GM13977 (cell line): ENCODE measurements at regions not wholly inside any gene's neighbourhood (a gene's known extent, or its start where the extent isn't known, plus 50 kb on each side); places are given as distances from the start of the nearest gene placed in this dataset.

Source experiments
- DNase-seq: peaks from one replicate; pipeline ENCODE4 v3.0.0; 2012; ENCODE audit warnings: low spot score
- CTCF ChIP-seq: IDR thresholded peaks from 2 replicates; pipeline ENCODE4 v1.5.1; 2012; ENCODE audit warnings: mild to moderate bottlenecking, control low read depth; ENCODE audit not compliant: insufficient read depth; ENCODE audit errors: extremely low read depth, missing control alignments
- in situ Hi-C: fragments of 300-500 bp; cut with MboI; formaldehyde crosslinking; loops from one replicate; pipeline ENCODE4 v1.12.0; 2022; ENCODE audit warnings: low sequenced_read_pairs, low pct_unique_long_range_greater_than_20kb, mixed read lengths, inconsistent platforms; ENCODE audit not compliant: unreplicated experiment

GRCh38 chr5:135117590-135117989, 83.6 kb upstream of the PITX1 start:
- in situ Hi-C loops: no loop called here
- no peak for DNase-seq
- no peak for TF ChIP-seq CTCF

DNA sequence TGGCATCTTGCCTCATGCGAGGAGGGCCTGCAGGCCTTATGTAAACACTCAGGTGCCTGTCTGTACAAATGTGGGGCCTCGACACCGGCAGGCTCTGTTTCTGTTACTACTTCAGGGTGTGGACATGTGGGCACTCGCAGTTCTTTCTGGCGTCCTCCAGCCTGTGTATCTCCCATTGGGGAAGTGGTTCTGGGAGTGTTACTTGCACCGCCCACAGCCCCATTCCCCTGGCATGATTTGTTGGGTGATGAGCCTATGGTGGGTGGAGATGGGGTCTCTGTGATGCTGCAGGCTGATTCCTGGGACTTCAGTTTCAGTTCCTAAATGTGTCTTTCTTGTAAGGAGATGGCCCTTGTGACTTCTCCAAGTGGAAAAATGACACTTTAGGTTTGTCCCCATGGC, 82.1 kb upstream of the PITX1 start:
- TF ChIP-seq CTCF: no peak
- no peak for DNase-seq
- in situ Hi-C loops: no loop called here

- in situ Hi-C loops: no loop called here
- no peak for DNase-seq
- TF ChIP-seq CTCF: no peak
Measured at GRCh38 chr5:135115591-135115990, 81.6 kb upstream of the PITX1 start.

DNA sequence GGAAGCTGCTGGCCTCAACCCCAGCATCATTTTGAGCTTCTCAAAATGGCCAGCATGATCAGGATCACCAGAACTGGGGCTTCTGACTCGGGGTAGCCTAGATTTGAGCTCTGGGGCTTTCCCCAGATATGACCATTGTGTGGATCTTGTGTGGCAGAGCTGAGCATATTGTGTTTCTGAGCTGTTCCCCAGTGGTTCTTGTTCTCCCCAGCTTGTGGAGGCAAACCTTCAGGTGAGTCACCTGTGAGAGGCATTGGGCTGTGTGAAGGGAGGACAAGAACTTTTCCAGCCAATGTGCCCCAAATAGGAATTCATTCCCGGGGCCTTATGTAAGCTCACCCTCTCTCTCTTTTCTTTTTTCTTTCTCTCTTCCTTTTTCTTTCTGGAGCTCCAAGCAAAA, 80.7 kb upstream of the PITX1 start:
- no peak for DNase-seq
- TF ChIP-seq CTCF: no peak
- in situ Hi-C loops: no loop called here

DNA sequence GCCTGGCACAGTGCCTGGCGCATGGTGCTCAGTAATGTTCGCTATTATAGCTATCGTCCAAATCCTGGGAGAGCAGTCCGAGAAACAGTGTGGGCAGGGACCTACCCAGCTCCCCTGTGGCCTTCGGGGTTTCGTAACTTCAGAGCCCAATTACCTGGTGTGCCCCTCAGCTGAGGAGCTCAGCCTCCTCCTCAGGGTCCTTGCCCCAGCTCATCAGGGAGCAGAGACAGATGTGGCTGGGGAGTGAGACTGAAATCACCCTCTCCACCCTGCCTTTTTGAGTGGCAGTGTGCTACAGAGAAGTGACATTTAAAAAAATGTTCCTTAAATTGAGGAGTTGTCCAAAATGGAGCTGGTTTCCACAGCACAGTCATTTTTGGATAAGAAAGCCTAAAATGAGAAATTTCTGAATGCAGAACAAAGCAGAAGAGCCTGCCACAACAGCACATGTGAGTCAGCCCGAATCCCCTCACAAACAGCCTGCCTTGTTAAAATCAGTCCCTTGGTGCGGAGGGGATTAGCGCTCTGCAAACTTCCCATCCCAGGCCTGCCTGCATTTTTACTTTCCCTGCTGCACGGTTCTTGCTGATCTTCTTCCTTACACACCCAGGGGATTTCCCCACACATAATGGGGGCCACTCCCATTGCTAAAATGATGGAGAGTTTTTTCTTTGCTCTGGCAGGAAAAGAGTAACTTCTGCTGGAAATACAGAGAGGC, 78.1 kb upstream of the PITX1 start:
- in situ Hi-C loops: no loop called here
- TF ChIP-seq CTCF: no peak
- DNase-seq: no peak

DNA sequence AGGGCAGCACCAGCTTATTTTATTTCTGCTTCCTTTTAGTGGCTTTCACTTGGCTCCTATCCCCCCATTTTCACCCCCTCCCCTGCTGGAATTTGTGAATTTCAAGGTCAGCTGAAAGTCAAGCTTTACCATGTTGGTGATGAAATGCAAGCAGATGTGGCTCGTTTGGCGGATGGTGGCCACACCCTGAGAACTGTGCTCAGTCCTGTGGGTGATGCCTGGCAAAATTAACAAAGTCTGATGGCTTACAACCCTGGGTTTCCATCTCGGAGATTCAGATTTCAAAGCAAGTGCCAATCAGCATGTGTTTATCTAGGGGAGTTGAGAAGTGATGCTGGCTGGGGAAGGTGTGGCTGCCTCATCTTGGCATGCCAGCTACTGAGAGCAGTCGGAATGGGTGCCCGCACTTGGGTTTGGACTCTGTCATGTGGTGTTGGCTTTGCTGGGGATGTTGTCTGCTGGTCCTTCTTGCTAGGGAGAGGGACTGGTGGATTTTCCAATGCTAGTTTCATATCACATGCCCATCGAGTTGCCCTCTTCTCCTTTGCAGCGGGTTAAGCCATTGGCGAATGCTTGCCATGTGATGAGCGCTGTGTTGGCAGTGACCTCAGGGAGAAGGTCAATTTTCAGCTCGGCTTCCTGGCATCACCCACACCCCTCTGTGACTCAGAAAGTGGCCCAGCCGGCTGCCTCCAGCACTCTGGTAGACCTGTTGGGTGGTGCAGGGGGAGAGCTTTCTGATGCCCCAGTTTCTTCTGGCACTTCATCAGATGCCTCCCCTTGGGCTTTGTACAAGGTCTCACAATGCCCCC, 77.0 kb upstream of the PITX1 start:
- in situ Hi-C loops: no loop called here
- no peak for TF ChIP-seq CTCF
- no peak for DNase-seq
